HG03520 (cell line): ENCODE measurements at regions not wholly inside any gene's neighbourhood (a gene's known extent, or its start where the extent isn't known, plus 50 kb on each side); places are given as distances from the start of the nearest gene placed in this dataset.
"Not testable (repeated sequence)": the region's sequence is repeated elsewhere in the genome, so short reads cannot be mapped to it uniquely, and the experiment has no call there.

Source experiments
- ATAC-seq: cut with Tn5 transposase; IDR thresholded peaks from one replicate; pipeline ENCODE4 v1.9.1; 2021; ENCODE audit warnings: mild to moderate bottlenecking, moderate library complexity; ENCODE audit not compliant: unreplicated experiment

- ATAC-seq = no peak
Measured at GRCh38 chr18:59980188-59980637, 80.4 kb downstream of the PMAIP1 start.

GRCh38 chr18:59971871-59972428 lies 72.2 kb downstream of the PMAIP1 start:
- ATAC-seq = no peak

- peak; percentile 73 for ATAC-seq
Measured at GRCh38 chr18:59971144-59971543, 71.3 kb downstream of the PMAIP1 start.

GRCh38 chr18:59969477-59970028 lies 69.8 kb downstream of the PMAIP1 start:
- not testable (repeated sequence) for ATAC-seq

- ATAC-seq = no peak
Measured at GRCh38 chr18:59968583-59968982, 68.8 kb downstream of the PMAIP1 start.

GRCh38 chr18:59967878-59968277 lies 68.1 kb downstream of the PMAIP1 start:
- ATAC-seq = no peak

- no peak for ATAC-seq
Measured at GRCh38 chr18:59966913-59967312, 67.1 kb downstream of the PMAIP1 start.

GRCh38 chr18:59963229-59963628 lies 63.4 kb downstream of the PMAIP1 start:
- no peak for ATAC-seq

GRCh38 chr18:59961070-59961469 lies 61.3 kb downstream of the PMAIP1 start:
- ATAC-seq = peak; percentile 86

GRCh38 chr18:59960272-59960671 lies 60.5 kb downstream of the PMAIP1 start:
- ATAC-seq = peak; percentile 35

- no peak for ATAC-seq
Measured at GRCh38 chr18:59959606-59960005, 59.8 kb downstream of the PMAIP1 start.

- ATAC-seq = no peak
Measured at GRCh38 chr18:59959073-59959472, 59.3 kb downstream of the PMAIP1 start.

GRCh38 chr18:59957957-59958356 lies 58.2 kb downstream of the PMAIP1 start:
- no peak for ATAC-seq

GRCh38 chr18:59954755-59955156 lies 55.0 kb downstream of the PMAIP1 start:
- no peak for ATAC-seq

GRCh38 chr18:59954241-59954640 lies 54.4 kb downstream of the PMAIP1 start:
- no peak for ATAC-seq
